DOHH2 (cell line): ENCODE measurements at regions not wholly inside any gene's neighbourhood (a gene's known extent, or its start where the extent isn't known, plus 50 kb on each side); places are given as distances from the start of the nearest gene placed in this dataset.

ENCODE experiments used
- H3F3A ChIP-seq: fragments of 200-600 bp; sonication (generic), shearing (Covaris generic); 2 replicates; pipeline ENCODE4 v1.6.0; 2016; ENCODE audit warnings: antibody characterized with exemption, mild to moderate bottlenecking; ENCODE audit not compliant: control insufficient read depth, insufficient read depth
- H3K27ac ChIP-seq: fragments of 200-600 bp; sonication (generic); 2 replicates; pipeline ENCODE4 v1.5.1; 2014; ENCODE audit warnings: low read depth, mild to moderate bottlenecking, low read length, moderate library complexity
- H3K27me3 ChIP-seq: fragments of 200-600 bp; sonication (generic); 2 replicates; pipeline ENCODE4 v1.6.1; 2014; ENCODE audit warnings: mild to moderate bottlenecking, low read length, mixed read lengths; ENCODE audit not compliant: control insufficient read depth
- H3K36me3 ChIP-seq: fragments of 200-600 bp; sonication (generic); 2 replicates; pipeline ENCODE4 v1.6.1; 2014; ENCODE audit warnings: mild to moderate bottlenecking, low read length, moderate library complexity, mixed read lengths; ENCODE audit not compliant: control insufficient read depth
- H3K4me1 ChIP-seq: fragments of 200-600 bp; sonication (generic); 2 replicates; pipeline ENCODE4 v1.6.1; 2014; ENCODE audit warnings: mild to moderate bottlenecking, low read length, mixed read lengths; ENCODE audit not compliant: control insufficient read depth
- H3K4me2 ChIP-seq: fragments of 200-600 bp; sonication (generic); 2 replicates; pipeline ENCODE4 v1.6.0; 2014; ENCODE audit warnings: mild to moderate bottlenecking, low read length, moderate library complexity
- H3K4me3 ChIP-seq: fragments of 200-600 bp; sonication (generic); 2 replicates; pipeline ENCODE4 v1.5.1; 2014; ENCODE audit warnings: mild to moderate bottlenecking, low read length, mixed read lengths
- H3K79me2 ChIP-seq: fragments of 200-600 bp; sonication (generic); 2 replicates; pipeline ENCODE4 v1.6.1; 2014; ENCODE audit warnings: mild to moderate bottlenecking, low read length, mixed read lengths; ENCODE audit not compliant: control insufficient read depth
- H3K9me2 ChIP-seq: fragments of 200-600 bp; sonication (generic); replicated peaks from 2 replicates; pipeline ENCODE4 v1.6.1; 2014; ENCODE audit warnings: mild to moderate bottlenecking, low read length, mixed read lengths; ENCODE audit not compliant: control insufficient read depth
- H3K9me3 ChIP-seq: fragments of 200-600 bp; sonication (generic); 2 replicates; pipeline ENCODE4 v1.6.1; 2014; ENCODE audit warnings: antibody characterized with exemption, low read length, mixed read lengths; ENCODE audit not compliant: control insufficient read depth, insufficient read depth
- H4K20me1 ChIP-seq: fragments of 200-600 bp; sonication (generic); 2 replicates; pipeline ENCODE4 v1.6.0; 2014; ENCODE audit warnings: low read depth, mild to moderate bottlenecking, antibody characterized with exemption, low read length, moderate library complexity; ENCODE audit not compliant: control insufficient read depth, insufficient read depth
- CTCF ChIP-seq: fragments of 200-600 bp; sonication (generic); IDR thresholded peaks from one replicate; pipeline ENCODE4 v1.5.1; 2014; ENCODE audit warnings: antibody characterized with exemption, mild to moderate bottlenecking, low read depth, low read length; ENCODE audit not compliant: poor library complexity, severe bottlenecking
- EZH2phosphoT487 ChIP-seq: fragments of 200-600 bp; sonication (generic); IDR thresholded peaks from 2 replicates; pipeline ENCODE4 v1.6.1; 2017; ENCODE audit warnings: borderline replicate concordance, mild to moderate bottlenecking, antibody characterized with exemption, low read length, moderate library complexity, mixed read lengths

GRCh38 chr1:88062650-88063153 lies 621.4 kb upstream of the PKN2 start:
- H4K20me1 ChIP-seq: no peaks in the 10 kb centered on the region
- no peak overlapping the region for H3K27ac ChIP-seq
- TF ChIP-seq CTCF: no peak
- no peak for TF ChIP-seq EZH2phosphoT487
- H3K4me3 ChIP-seq: no peak overlapping the region
- H3K36me3 ChIP-seq: no peaks in the 10 kb centered on the region
- H3K79me2 ChIP-seq: no peaks in the 10 kb centered on the region
- no peaks in the 10 kb centered on the region for H3F3A ChIP-seq
- no peaks in the 10 kb centered on the region for H3K9me2 ChIP-seq
- H3K4me1 ChIP-seq: no peaks in the 10 kb centered on the region
- H3K4me2 ChIP-seq: no peak overlapping the region
- no peaks in the 10 kb centered on the region for H3K9me3 ChIP-seq
- H3K27me3 ChIP-seq: no peaks in the 10 kb centered on the region; the same call in 1 of the 2 replicates

- Histone ChIP-seq H3K9me3 (no peaks in the 10 kb centered on the region), H3K27ac (no peak overlapping the region), H3F3A (no peaks in the 10 kb centered on the region), H3K4me3 (no peak overlapping the region), H3K79me2 (no peaks in the 10 kb centered on the region), H3K4me2 (no peak overlapping the region), H4K20me1 (no peaks in the 10 kb centered on the region), H3K9me2 (no peaks in the 10 kb centered on the region), H3K27me3 (no peaks in the 10 kb centered on the region; the same call in 1 of the 2 replicates), H3K36me3 (no peaks in the 10 kb centered on the region), H3K4me1 (no peaks in the 10 kb centered on the region)
- TF ChIP-seq EZH2phosphoT487 (no peak), CTCF (no peak)
Observed at GRCh38 chr1:88063605-88064004, 620.5 kb upstream of the PKN2 start.

GRCh38 chr1:88068407-88068960 lies 615.6 kb upstream of the PKN2 start:
- H3K9me3 ChIP-seq: no peaks in the 10 kb centered on the region

More at GRCh38 chr1:88068407-88068960, 615.6 kb upstream of the PKN2 start:
- H3K27me3 ChIP-seq: peaks cover 2% of the 10 kb centered on the region
- no peaks in the 10 kb centered on the region for H3K36me3 ChIP-seq
- no peaks in the 10 kb centered on the region for H4K20me1 ChIP-seq
- TF ChIP-seq EZH2phosphoT487 (no peak), CTCF (no peak)
- no peaks in the 10 kb centered on the region for H3K4me1 ChIP-seq
- no peak overlapping the region for H3K27ac ChIP-seq
- H3K4me2 ChIP-seq: no peak overlapping the region
- H3K9me2 ChIP-seq: no peaks in the 10 kb centered on the region
- H3F3A ChIP-seq: no peaks in the 10 kb centered on the region
- no peak overlapping the region for H3K4me3 ChIP-seq
- no peaks in the 10 kb centered on the region for H3K79me2 ChIP-seq
